Liver (tissue), 8 donors: ENCODE measurements at regions not wholly inside any gene's neighbourhood (a gene's known extent, or its start where the extent isn't known, plus 50 kb on each side); places are given as distances from the start of the nearest gene placed in this dataset.

Experiments
- DNase-seq: peaks from one replicate; pipeline ENCODE4 v3.0.0-alpha.2; 2017; ENCODE audit warnings: low spot score
- H3K27ac ChIP-seq, 2 donors: one replicate each; pipeline ENCODE4 v1.7.0; 2013; ENCODE audit warnings: inconsistent platforms in 2 of 2, low read length in 2 of 2, control low read depth in 1 of 2, low read depth in 1 of 2, mild to moderate bottlenecking in 1 of 2
- H3K27me3 ChIP-seq, 4 donors: one replicate each; pipeline versions ENCODE4 v1.6.1 to v1.7.0; 2013; ENCODE audit warnings: low read length in 3 of 4, inconsistent platforms in 1 of 4, mild to moderate bottlenecking in 1 of 4, moderate library complexity in 1 of 4; ENCODE audit not compliant: control insufficient read depth in 4 of 4, insufficient read depth in 4 of 4
- H3K36me3 ChIP-seq, 4 donors: one replicate each; pipeline versions ENCODE4 v1.6.1 to v1.7.0; 2013; ENCODE audit warnings: low read length in 3 of 4, mild to moderate bottlenecking in 3 of 4, low read depth in 1 of 4, moderate library complexity in 1 of 4; ENCODE audit not compliant: control insufficient read depth in 4 of 4, insufficient read depth in 3 of 4
- H3K4me1 ChIP-seq, 4 donors: one replicate each; pipeline versions ENCODE4 v1.6.1 to v1.7.0; 2013; ENCODE audit warnings: low read length in 3 of 4, mild to moderate bottlenecking in 3 of 4, moderate library complexity in 1 of 4; ENCODE audit not compliant: control insufficient read depth in 4 of 4, insufficient read depth in 4 of 4
- H3K4me3 ChIP-seq, 3 donors: one replicate each; pipeline versions ENCODE4 v1.6.1 to v1.7.0; 2013; ENCODE audit warnings: low read length in 3 of 3, control low read depth in 1 of 3, low read depth in 1 of 3, mild to moderate bottlenecking in 1 of 3
- H3K9ac ChIP-seq, 2 donors: one replicate each; pipeline ENCODE4 v1.7.0; 2013; ENCODE audit warnings: low read length in 2 of 2, mild to moderate bottlenecking in 2 of 2, moderate library complexity in 2 of 2, control low read depth in 1 of 2, low read depth in 1 of 2
- H3K9me3 ChIP-seq, 4 donors: one replicate each; pipeline versions ENCODE4 v1.6.1 to v1.7.0; 2013; ENCODE audit warnings: low read length in 3 of 4; ENCODE audit not compliant: control insufficient read depth in 4 of 4
- ATF3 ChIP-seq: IDR thresholded peaks from 2 replicates; pipeline ENCODE4 v1.6.1; 2016; ENCODE audit warnings: antibody characterized with exemption
- CTCF ChIP-seq: fragments of 150-350 bp; IDR thresholded peaks from 2 replicates; pipeline ENCODE4 v1.5.1; 2017; ENCODE audit warnings: improper control_type of control experiment, low read depth, low read length; ENCODE audit not compliant: missing input control
- EGR1 ChIP-seq, 2 donors: IDR thresholded peaks; 2 replicates each; pipeline ENCODE4 v1.6.1; 2016 to 2018; ENCODE audit warnings: antibody characterized with exemption in 2 of 2, low read depth in 2 of 2
- FOXA1 ChIP-seq: IDR thresholded peaks from 2 replicates; pipeline ENCODE4 v1.6.1; 2016; ENCODE audit warnings: antibody characterized with exemption
- FOXA2 ChIP-seq: IDR thresholded peaks from 2 replicates; pipeline ENCODE4 v1.6.1; 2016; ENCODE audit warnings: antibody characterized with exemption
- GABPA ChIP-seq, 2 donors: IDR thresholded peaks in 1 of 2; conservative IDR thresholded peaks in 1 of 2; 2 replicates each; pipeline ENCODE4 v1.6.1; 2016; ENCODE audit warnings: antibody characterized with exemption in 2 of 2, mild to moderate bottlenecking in 1 of 2, moderate library complexity in 1 of 2
- HNF4A ChIP-seq, 2 donors: conservative IDR thresholded peaks; 2 replicates each; pipeline ENCODE4 v1.6.1; 2016; ENCODE audit warnings: antibody characterized with exemption in 2 of 2, mild to moderate bottlenecking in 2 of 2
- HNF4G ChIP-seq: IDR thresholded peaks from 2 replicates; pipeline ENCODE4 v1.6.1; 2016; ENCODE audit warnings: antibody characterized with exemption
- JUND ChIP-seq, 2 donors: IDR thresholded peaks; 2 replicates each; pipeline ENCODE4 v1.6.1; 2016; ENCODE audit warnings: antibody characterized with exemption in 2 of 2
- MAX ChIP-seq: IDR thresholded peaks from 2 replicates; pipeline ENCODE4 v1.6.1; 2016; ENCODE audit warnings: antibody characterized with exemption
- RAD21 ChIP-seq, 2 donors: IDR thresholded peaks; 2 replicates each; pipeline ENCODE4 v1.6.1; 2016; ENCODE audit warnings: antibody characterized with exemption in 2 of 2, mild to moderate bottlenecking in 2 of 2
- REST ChIP-seq: IDR thresholded peaks from 2 replicates; pipeline ENCODE4 v1.6.1; 2016; ENCODE audit warnings: antibody characterized with exemption, mild to moderate bottlenecking
- YY1 ChIP-seq: IDR thresholded peaks from 2 replicates; pipeline ENCODE4 v1.6.1; 2016; ENCODE audit warnings: antibody characterized with exemption, mild to moderate bottlenecking
- WGBS: extraction: QIAGEN DNeasy Blood & Tissue Kit; methylation state at CpG from one replicate; pipeline ENCODE4 v1.1.7; 2013; 5-methylcytosine and 5-hydroxymethylcytosine counted together
- donor health status: healthy.
- donor health status: healthy.
- donor health status: healthy.
- donor health status: healthy.
- donor health status: healthy.

GRCh38 chr16:51968749-51969148 lies 578.2 kb downstream of the TOX3 start:
- H3K27me3 ChIP-seq: no peaks in the 10 kb centered on the region
- no peak for DNase-seq
- 86% methylated on average over 1 of the region's 1 CpG for WGBS

GRCh38 chr16:51967646-51968045 lies 579.3 kb downstream of the TOX3 start:
- no peaks in the 10 kb centered on the region for H3K9me3 ChIP-seq
- H3K9ac ChIP-seq: no peak overlapping the region
- TF ChIP-seq CTCF (no peak), RAD21 (IDR thresholded peaks at IDR 0.05) (no peak), ATF3 (no peak)
- no peaks in the 10 kb centered on the region for H3K4me1 ChIP-seq
- DNase-seq: no peak
- H3K4me3 ChIP-seq: no peak overlapping the region
- H3K36me3 ChIP-seq: no peaks in the 10 kb centered on the region
- no peak overlapping the region for H3K27ac ChIP-seq
- 69% methylated on average over 4 of the region's 4 CpGs for WGBS
- no peaks in the 10 kb centered on the region for H3K27me3 ChIP-seq

More at GRCh38 chr16:51968749-51969148, 578.2 kb downstream of the TOX3 start:
- Histone ChIP-seq H3K4me1 (no peaks in the 10 kb centered on the region), H3K36me3 (no peaks in the 10 kb centered on the region), H3K9ac (no peak overlapping the region), H3K27ac (no peak overlapping the region), H3K4me3 (no peak overlapping the region), H3K9me3 (no peaks in the 10 kb centered on the region)
- TF ChIP-seq EGR1 (IDR thresholded peaks at IDR 0.05; ENCODE audit: low read depth in 2 of 2) (no peak), JUND (IDR thresholded peaks at IDR 0.05) (no peak), HNF4A (conservative IDR thresholded peaks at IDR 0.05) (no peak), GABPA (IDR thresholded peaks at IDR 0.05 in 1 of 2, conservative IDR thresholded peaks at IDR 0.05 in 1 of 2) (no peak), MAX (no peak)

- DNase-seq: no peak
- H3K4me1 ChIP-seq: no peaks in the 10 kb centered on the region
- H3K27ac ChIP-seq: no peak overlapping the region
- TF ChIP-seq YY1: no peak
- TF ChIP-seq REST: no peak
- TF ChIP-seq FOXA1: no peak
- TF ChIP-seq FOXA2: no peak
- TF ChIP-seq HNF4G: no peak
- no peaks in the 10 kb centered on the region for H3K27me3 ChIP-seq
- no peaks in the 10 kb centered on the region for H3K9me3 ChIP-seq
- no peak overlapping the region for H3K9ac ChIP-seq
- H3K36me3 ChIP-seq: no peaks in the 10 kb centered on the region
- no peak overlapping the region for H3K4me3 ChIP-seq
- 70% methylated on average over 4 of the region's 4 CpGs for WGBS
Observed at GRCh38 chr16:51960931-51961330, 586.0 kb downstream of the TOX3 start.
